Panc1 (cell line): ENCODE measurements at regions not wholly inside any gene's neighbourhood (a gene's known extent, or its start where the extent isn't known, plus 50 kb on each side); places are given as distances from the start of the nearest gene placed in this dataset.

ENCODE experiments used
- ATAC-seq: fragments of 200-7000 bp; cut with Tn5 transposase; 2 replicates; pipeline ENCODE4 v1.9.1; 2020; ENCODE audit warnings: mild to moderate bottlenecking, moderate library complexity
- BruUV-seq: library from RNA; stranded (reverse); fragments of 400-500 nt; replicated peaks from 2 replicates; lab custom pipeline; 2021; lab: Mats Ljungman, UMichigan
- CTCF ChIA-PET: fragments of 300-600 bp; sonication (Branson Sonifier 250); formaldehyde crosslinking; loops from one replicate; lab custom pipeline; 2022; ENCODE audit warnings: antibody characterized with exemption; lab: Charles Lee
- POLR2A ChIA-PET: fragments of 300-600 bp; sonication (Branson Sonifier 250); formaldehyde crosslinking; loops from one replicate; lab custom pipeline; 2022; ENCODE audit warnings: antibody characterized with exemption; lab: Charles Lee
- DNase-seq: peaks from one replicate; pipeline ENCODE4 v3.0.0-alpha.2; 2010; ENCODE audit warnings: low read depth, low spot score
- H3K27ac ChIP-seq: 2 replicates; pipeline ENCODE4 v1.5.1; 2011; ENCODE audit warnings: mild to moderate bottlenecking, low read length, inconsistent platforms
- H3K27me3 ChIP-seq: fragments of 200-500 bp; sonication (Bioruptor generic); 2 replicates; pipeline ENCODE4 v1.6.0; 2014; ENCODE audit warnings: low read length, inconsistent platforms; ENCODE audit not compliant: control insufficient read depth, insufficient read depth
- H3K36me3 ChIP-seq: fragments of 200-500 bp; sonication (Bioruptor generic); 2 replicates; pipeline ENCODE4 v1.5.1; 2014; ENCODE audit warnings: inconsistent platforms, mild to moderate bottlenecking, low read length, moderate library complexity; ENCODE audit not compliant: control insufficient read depth, insufficient read depth
- H3K4me1 ChIP-seq: 2 replicates; pipeline ENCODE4 v1.5.1; 2011; ENCODE audit warnings: inconsistent platforms, mild to moderate bottlenecking, low read length, moderate library complexity; ENCODE audit not compliant: control insufficient read depth, insufficient read depth
- H3K4me3 ChIP-seq, 2 experiments: 2 replicates each; pipeline ENCODE4 v1.5.1; 2011 to 2012; ENCODE audit warnings: low read depth in 2 of 2, low read length in 2 of 2, mild to moderate bottlenecking in 2 of 2, inconsistent platforms in 1 of 2, moderate library complexity in 1 of 2
- H3K9me3 ChIP-seq: fragments of 200-500 bp; sonication (Bioruptor generic); 2 replicates; pipeline ENCODE4 v1.5.1; 2014; ENCODE audit warnings: low read depth, mild to moderate bottlenecking, inconsistent platforms, low read length, moderate library complexity; ENCODE audit not compliant: control insufficient read depth, insufficient read depth
- CTCF ChIP-seq: fragments of 450-650 bp; IDR thresholded peaks from 2 replicates; pipeline ENCODE4 v1.5.1; 2017; ENCODE audit warnings: mild to moderate bottlenecking
- POLR2AphosphoS5 ChIP-seq: IDR thresholded peaks from 2 replicates; pipeline ENCODE4 v1.6.1; 2012; ENCODE audit warnings: mild to moderate bottlenecking, low read depth, low read length, moderate library complexity
- REST ChIP-seq, 2 experiments: IDR thresholded peaks; 2 replicates each; pipeline ENCODE4 v1.6.1; 2011 to 2012; ENCODE audit warnings: low read depth in 2 of 2, control low read depth in 1 of 2, low read length in 1 of 2, mild to moderate bottlenecking in 1 of 2, moderate library complexity in 1 of 2; ENCODE audit not compliant: insufficient read depth in 1 of 2
- SIN3A ChIP-seq: IDR thresholded peaks from 2 replicates; pipeline ENCODE4 v1.6.1; 2012; ENCODE audit warnings: low read depth, mild to moderate bottlenecking, low read length, moderate library complexity, borderline replicate concordance; ENCODE audit not compliant: insufficient read depth
- TCF7L2 ChIP-seq: IDR thresholded peaks from 2 replicates; pipeline ENCODE4 v1.6.1; 2011; ENCODE audit warnings: mild to moderate bottlenecking, low read depth, low read length, inconsistent platforms
- in situ Hi-C: cut with HindIII; loops from 2 replicates; pipeline ENCODE4 v1.10.0; 2016; ENCODE audit warnings: low sequenced_read_pairs, low pct_unique_long_range_greater_than_20kb
- intact Hi-C: fragments of 100-400 bp; cut with micrococcal nuclease; formaldehyde crosslinking; loops from one replicate; pipeline ENCODE4 v1.10.0; 2022; ENCODE audit not compliant: unreplicated experiment

- Histone ChIP-seq H3K4me3 (no peak overlapping the region), H3K27ac (no peak overlapping the region), H3K36me3 (no peaks in the 10 kb centered on the region), H3K27me3 (no peaks in the 10 kb centered on the region), H3K4me1 (no peaks in the 10 kb centered on the region), H3K9me3 (no peaks in the 10 kb centered on the region)
- ATAC-seq (no peak), DNase-seq (no peak)
- ChIA-PET CTCF (no interaction called here), POLR2A (no interaction called here)
- BruUV-seq = no TSS peak
- in situ Hi-C loops = no loop called here
- intact Hi-C loops = no loop called here
- TF ChIP-seq CTCF = no peak
- TF ChIP-seq SIN3A = no peak
- no peak for TF ChIP-seq REST (IDR thresholded peaks at IDR 0.05; ENCODE audit: insufficient read depth in 1 of 2, low read depth in 2 of 2, low read length in 1 of 2)
- TF ChIP-seq TCF7L2 = no peak
- TF ChIP-seq POLR2AphosphoS5 = no peak
Measured at GRCh38 chr9:23408874-23409273, 417.2 kb downstream of the ELAVL2 start.

GRCh38 chr9:23412046-23412445 lies 414.0 kb downstream of the ELAVL2 start:
- in situ Hi-C loops (no loop called here), intact Hi-C loops (no loop called here)
- no peaks in the 10 kb centered on the region for H3K4me1 ChIP-seq
- H3K9me3 ChIP-seq = no peaks in the 10 kb centered on the region
- DNase-seq = no peak
- no peak overlapping the region for H3K4me3 ChIP-seq
- ATAC-seq = no peak
- H3K27ac ChIP-seq = no peak overlapping the region
- ChIA-PET CTCF (no interaction called here), POLR2A (no interaction called here)
- H3K27me3 ChIP-seq = no peaks in the 10 kb centered on the region
- TF ChIP-seq CTCF = no peak
- no peak for TF ChIP-seq SIN3A
- no peak for TF ChIP-seq POLR2AphosphoS5
- no peak for TF ChIP-seq REST (IDR thresholded peaks at IDR 0.05; ENCODE audit: insufficient read depth in 1 of 2, low read depth in 2 of 2, low read length in 1 of 2)
- no peak for TF ChIP-seq TCF7L2
- BruUV-seq = no TSS peak
- no peaks in the 10 kb centered on the region for H3K36me3 ChIP-seq
